Skeletal muscle tissue (tissue), 3 donors: ENCODE measurements at regions not wholly inside any gene's neighbourhood (a gene's known extent, or its start where the extent isn't known, plus 50 kb on each side); places are given as distances from the start of the nearest gene placed in this dataset.

Source experiments
- H3K27ac ChIP-seq: one replicate; pipeline ENCODE4 v1.7.0; 2013; ENCODE audit warnings: mild to moderate bottlenecking, low read depth, low read length, inconsistent platforms
- H3K27me3 ChIP-seq, 3 donors: one replicate each; pipeline ENCODE4 v1.7.0; 2013; ENCODE audit warnings: low read length in 3 of 3; ENCODE audit not compliant: control insufficient read depth in 3 of 3, insufficient read depth in 3 of 3
- H3K36me3 ChIP-seq, 3 donors: one replicate each; pipeline ENCODE4 v1.7.0; 2013; ENCODE audit warnings: low read length in 3 of 3; ENCODE audit not compliant: control insufficient read depth in 3 of 3, insufficient read depth in 3 of 3
- H3K4me1 ChIP-seq, 3 donors: one replicate each; pipeline ENCODE4 v1.7.0; 2013; ENCODE audit warnings: low read length in 3 of 3, mild to moderate bottlenecking in 3 of 3; ENCODE audit not compliant: control insufficient read depth in 3 of 3, insufficient read depth in 3 of 3
- H3K4me3 ChIP-seq, 3 donors: one replicate each; pipeline ENCODE4 v1.7.0; 2013; ENCODE audit warnings: low read length in 3 of 3
- H3K9ac ChIP-seq, 3 donors: one replicate each; pipeline ENCODE4 v1.7.0; 2013; ENCODE audit warnings: low read length in 3 of 3, mild to moderate bottlenecking in 3 of 3, moderate library complexity in 2 of 3, low read depth in 1 of 3
- H3K9me3 ChIP-seq, 3 donors: one replicate each; pipeline ENCODE4 v1.7.0; 2013; ENCODE audit warnings: low read length in 3 of 3; ENCODE audit not compliant: control insufficient read depth in 3 of 3
- donor health status: Osteomylitis.

GRCh38 chr3:166372571-166373106 is 535.4 kb upstream of the BCHE start:
- H3K36me3 ChIP-seq: no peaks in the 10 kb centered on the region
- no peak overlapping the region for H3K27ac ChIP-seq
- H3K9me3 ChIP-seq: peaks cover 0 to 4% (median 0%) of the 10 kb centered on the region in 3 donors
- H3K27me3 ChIP-seq: no peaks in the 10 kb centered on the region
- H3K4me3 ChIP-seq: no peak overlapping the region
- no peaks in the 10 kb centered on the region for H3K4me1 ChIP-seq
- no peak overlapping the region for H3K9ac ChIP-seq

- Histone ChIP-seq H3K36me3 (no peaks in the 10 kb centered on the region), H3K4me1 (no peaks in the 10 kb centered on the region), H3K27ac (no peak overlapping the region), H3K27me3 (no peaks in the 10 kb centered on the region), H3K4me3 (no peak overlapping the region), H3K9ac (no peak overlapping the region), H3K9me3 (peaks cover 0 to 4% (median 0%) of the 10 kb centered on the region in 3 donors)
Measured at GRCh38 chr3:166367947-166368533, 530.8 kb upstream of the BCHE start.

GRCh38 chr3:166362698-166363097 is 525.5 kb upstream of the BCHE start:
- Histone ChIP-seq H3K27ac (no peak overlapping the region), H3K4me1 (no peaks in the 10 kb centered on the region), H3K9ac (no peak overlapping the region), H3K4me3 (no peak overlapping the region), H3K36me3 (no peaks in the 10 kb centered on the region), H3K9me3 (no peaks in the 10 kb centered on the region), H3K27me3 (no peaks in the 10 kb centered on the region)

- no peaks in the 10 kb centered on the region for H3K4me1 ChIP-seq
- H3K9me3 ChIP-seq: no peaks in the 10 kb centered on the region
- no peak overlapping the region for H3K4me3 ChIP-seq
- no peaks in the 10 kb centered on the region for H3K27me3 ChIP-seq
- H3K9ac ChIP-seq: no peak overlapping the region
- H3K27ac ChIP-seq: no peak overlapping the region
- H3K36me3 ChIP-seq: no peaks in the 10 kb centered on the region
Measured at GRCh38 chr3:166360720-166361119, 523.5 kb upstream of the BCHE start.

GRCh38 chr3:166351461-166351860 is 514.2 kb upstream of the BCHE start:
- H3K36me3 ChIP-seq: no peaks in the 10 kb centered on the region
- no peak overlapping the region for H3K27ac ChIP-seq
- H3K4me1 ChIP-seq: no peaks in the 10 kb centered on the region
- peaks cover 0 to 4% (median 0%) of the 10 kb centered on the region in 3 donors for H3K9me3 ChIP-seq
- no peaks in the 10 kb centered on the region for H3K27me3 ChIP-seq
- no peak overlapping the region for H3K4me3 ChIP-seq
- H3K9ac ChIP-seq: no peak overlapping the region

GRCh38 chr3:166340604-166341266 is 503.5 kb upstream of the BCHE start:
- Histone ChIP-seq H3K4me1 (no peaks in the 10 kb centered on the region), H3K9me3 (no peaks in the 10 kb centered on the region), H3K27ac (no peak overlapping the region), H3K27me3 (no peaks in the 10 kb centered on the region), H3K9ac (no peak overlapping the region), H3K36me3 (no peaks in the 10 kb centered on the region), H3K4me3 (no peak overlapping the region)

- H3K27me3 ChIP-seq: no peaks in the 10 kb centered on the region
- no peaks in the 10 kb centered on the region for H3K9me3 ChIP-seq
- no peak overlapping the region for H3K4me3 ChIP-seq
- no peaks in the 10 kb centered on the region for H3K36me3 ChIP-seq
- no peak overlapping the region for H3K27ac ChIP-seq
- no peak overlapping the region for H3K9ac ChIP-seq
- H3K4me1 ChIP-seq: no peaks in the 10 kb centered on the region
Measured at GRCh38 chr3:166324401-166324800, 487.2 kb upstream of the BCHE start.

GRCh38 chr3:166322391-166322790 is 485.2 kb upstream of the BCHE start:
- Histone ChIP-seq H3K36me3 (no peaks in the 10 kb centered on the region), H3K4me3 (no peak overlapping the region)

GRCh38 chr3:166307756-166308350 is 470.6 kb upstream of the BCHE start:
- H3K9me3 ChIP-seq: no peaks in the 10 kb centered on the region
- no peak overlapping the region for H3K4me3 ChIP-seq
- H3K9ac ChIP-seq: no peak overlapping the region
- H3K27ac ChIP-seq: no peak overlapping the region
- no peaks in the 10 kb centered on the region for H3K36me3 ChIP-seq
- H3K27me3 ChIP-seq: no peaks in the 10 kb centered on the region
- H3K4me1 ChIP-seq: no peaks in the 10 kb centered on the region

More at GRCh38 chr3:166322391-166322790, 485.2 kb upstream of the BCHE start:
- no peak overlapping the region for H3K27ac ChIP-seq
- no peaks in the 10 kb centered on the region for H3K9me3 ChIP-seq
- H3K27me3 ChIP-seq: no peaks in the 10 kb centered on the region
- no peaks in the 10 kb centered on the region for H3K4me1 ChIP-seq
- H3K9ac ChIP-seq: no peak overlapping the region

GRCh38 chr3:166304584-166304983 is 467.4 kb upstream of the BCHE start:
- H3K4me3 ChIP-seq: no peak overlapping the region
- no peak overlapping the region for H3K9ac ChIP-seq
- H3K27me3 ChIP-seq: no peaks in the 10 kb centered on the region
- H3K36me3 ChIP-seq: no peaks in the 10 kb centered on the region
- no peaks in the 10 kb centered on the region for H3K9me3 ChIP-seq
- no peaks in the 10 kb centered on the region for H3K4me1 ChIP-seq
- H3K27ac ChIP-seq: no peak overlapping the region
